Activated CD4-positive, alpha-beta T cell treated with anti-CD3 and anti-CD28 coated beads for 48 hours (primary cell): ENCODE measurements at regions not wholly inside any gene's neighbourhood (a gene's known extent, or its start where the extent isn't known, plus 50 kb on each side); places are given as distances from the start of the nearest gene placed in this dataset.

Experiments
- DNase-seq: peaks from one replicate; pipeline ENCODE4 v3.0.0-alpha.2; 2020

GRCh38 chr7:28296571-28297483 lies 115.5 kb upstream of the CREB5 start:
- peak; percentile 72 for DNase-seq

GRCh38 chr7:28297801-28298459 lies 114.4 kb upstream of the CREB5 start:
- DNase-seq: no peak

GRCh38 chr7:28298870-28299518 lies 113.3 kb upstream of the CREB5 start:
- DNase-seq: no peak

- DNase-seq: no peak
These were observed 112.8 kb upstream of the CREB5 start for GRCh38 chr7:28299556-28299955.

- no peak for DNase-seq
These were observed 111.8 kb upstream of the CREB5 start for GRCh38 chr7:28300488-28300887.

GRCh38 chr7:28301148-28301641 lies 111.1 kb upstream of the CREB5 start:
- DNase-seq: no peak

- DNase-seq: no peak
These were observed 108.0 kb upstream of the CREB5 start for GRCh38 chr7:28304290-28304689.

GRCh38 chr7:28309704-28310459 lies 102.4 kb upstream of the CREB5 start:
- DNase-seq: no peak

GRCh38 chr7:28310460-28310848 lies 101.9 kb upstream of the CREB5 start:
- DNase-seq: no peak

- no peak for DNase-seq
These were observed 100.6 kb upstream of the CREB5 start for GRCh38 chr7:28311670-28312069.

GRCh38 chr7:28312948-28313347 lies 99.4 kb upstream of the CREB5 start:
- DNase-seq: no peak

- DNase-seq: no peak
These were observed 97.5 kb upstream of the CREB5 start for GRCh38 chr7:28314841-28315240.

GRCh38 chr7:28315565-28316410 lies 96.5 kb upstream of the CREB5 start:
- DNase-seq: no peak

GRCh38 chr7:28316489-28316888 lies 95.8 kb upstream of the CREB5 start:
- DNase-seq: no peak

- DNase-seq: no peak
These were observed 94.1 kb upstream of the CREB5 start for GRCh38 chr7:28318101-28318762.

- DNase-seq: no peak
These were observed 88.5 kb upstream of the CREB5 start for GRCh38 chr7:28323833-28324232.

- DNase-seq: no peak
These were observed 84.2 kb upstream of the CREB5 start for GRCh38 chr7:28328146-28328545.

- no peak for DNase-seq
These were observed 83.3 kb upstream of the CREB5 start for GRCh38 chr7:28328822-28329660.

- DNase-seq: no peak
These were observed 82.5 kb upstream of the CREB5 start for GRCh38 chr7:28329661-28330363.
